Esophagus squamous epithelium (tissue), 5 donors: ENCODE measurements at regions not wholly inside any gene's neighbourhood (a gene's known extent, or its start where the extent isn't known, plus 50 kb on each side); places are given as distances from the start of the nearest gene placed in this dataset.
"Not testable (repeated sequence)": the region's sequence is repeated elsewhere in the genome, so short reads cannot be mapped to it uniquely, and the experiment has no call there.

Experiments
- DNase-seq: peaks from one replicate; lab custom pipeline; 2025; lab: John Stamatoyannopoulos, UW
- H3K27ac ChIP-seq, 4 donors: fragments of 200-600 bp; sonication (generic); one replicate each; pipeline ENCODE4 v1.5.1; 2016 to 2019; ENCODE audit warnings: mild to moderate bottlenecking in 1 of 4
- H3K27me3 ChIP-seq, 4 donors: fragments of 200-600 bp; sonication (generic); 1 replicate in 3 of 4; 2 replicates in 1 of 4; pipeline versions ENCODE4 v1.5.1 to v1.6.0; 2017 to 2021; ENCODE audit warnings: antibody characterized with exemption in 1 of 4
- H3K36me3 ChIP-seq, 3 donors: fragments of 200-600 bp; sonication (generic); one replicate each; pipeline ENCODE4 v1.5.1; 2016 to 2019
- H3K4me1 ChIP-seq, 3 donors: fragments of 200-600 bp; sonication (generic); one replicate each; pipeline ENCODE4 v1.5.1; 2017 to 2019
- H3K4me3 ChIP-seq, 4 donors: fragments of 200-600 bp; sonication (generic); 1 replicate in 3 of 4; 2 replicates in 1 of 4; pipeline ENCODE4 v1.5.1; 2016 to 2019; ENCODE audit warnings: mild to moderate bottlenecking in 2 of 4, moderate library complexity in 1 of 4
- H3K9me3 ChIP-seq, 3 donors: fragments of 200-600 bp; sonication (generic); one replicate each; pipeline ENCODE4 v1.5.1; 2016 to 2019
- POLR2A ChIP-seq, 4 donors: fragments of 450-650 bp; IDR thresholded peaks; one replicate each; pipeline ENCODE4 v1.6.1; 2017; ENCODE audit warnings: antibody characterized with exemption in 4 of 4, mild to moderate bottlenecking in 4 of 4, moderate library complexity in 3 of 4
- WGBS, 2 donors: methylation state at CpG; one replicate each; pipeline ENCODE4 v1.1.5; 2018; 5-methylcytosine and 5-hydroxymethylcytosine counted together
- intact Hi-C: fragments of 100-400 bp; cut with DNase I; formaldehyde crosslinking; loops from one replicate; pipeline ENCODE4 v1.15.0; 2022
- TF ChIP-seq, protein P1 (sequence below), 6 experiments: fragments of 450-650 bp in 4 of 6; fragments of 200-600 bp in 2 of 6; sonication (generic) in 2 of 6; IDR thresholded peaks; one replicate each; pipeline ENCODE4 v1.5.1; 2016 to 2019; ENCODE audit warnings: antibody characterized with exemption in 6 of 6, mild to moderate bottlenecking in 4 of 6, moderate library complexity in 4 of 6
- donor health status: DM: yes; HTN: yes; CAD: no.

DNA sequence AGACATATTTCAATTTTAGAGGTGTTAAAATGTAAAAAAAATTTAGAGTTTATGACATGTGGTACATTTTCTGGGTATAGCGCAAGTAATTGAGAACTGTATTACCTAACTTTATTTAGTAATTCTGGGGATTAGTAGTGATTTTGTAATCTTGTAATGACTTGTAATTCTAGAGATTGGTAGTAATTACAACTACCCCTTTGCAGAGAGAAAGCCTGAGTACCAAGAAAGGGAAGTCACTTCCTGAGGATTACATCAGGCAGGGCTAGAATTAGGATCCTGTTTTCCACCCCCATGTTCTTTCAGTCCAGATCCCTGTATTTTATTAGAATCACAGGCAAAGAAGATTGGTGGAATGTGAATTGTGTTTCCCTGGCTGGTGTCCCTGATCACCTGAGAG, 274.9 kb downstream of the KCNRG start:
- no peak for DNase-seq
- TF ChIP-seq POLR2A (IDR thresholded peaks at IDR 0.05) = no peak
- TF ChIP-seq, protein P1, sequence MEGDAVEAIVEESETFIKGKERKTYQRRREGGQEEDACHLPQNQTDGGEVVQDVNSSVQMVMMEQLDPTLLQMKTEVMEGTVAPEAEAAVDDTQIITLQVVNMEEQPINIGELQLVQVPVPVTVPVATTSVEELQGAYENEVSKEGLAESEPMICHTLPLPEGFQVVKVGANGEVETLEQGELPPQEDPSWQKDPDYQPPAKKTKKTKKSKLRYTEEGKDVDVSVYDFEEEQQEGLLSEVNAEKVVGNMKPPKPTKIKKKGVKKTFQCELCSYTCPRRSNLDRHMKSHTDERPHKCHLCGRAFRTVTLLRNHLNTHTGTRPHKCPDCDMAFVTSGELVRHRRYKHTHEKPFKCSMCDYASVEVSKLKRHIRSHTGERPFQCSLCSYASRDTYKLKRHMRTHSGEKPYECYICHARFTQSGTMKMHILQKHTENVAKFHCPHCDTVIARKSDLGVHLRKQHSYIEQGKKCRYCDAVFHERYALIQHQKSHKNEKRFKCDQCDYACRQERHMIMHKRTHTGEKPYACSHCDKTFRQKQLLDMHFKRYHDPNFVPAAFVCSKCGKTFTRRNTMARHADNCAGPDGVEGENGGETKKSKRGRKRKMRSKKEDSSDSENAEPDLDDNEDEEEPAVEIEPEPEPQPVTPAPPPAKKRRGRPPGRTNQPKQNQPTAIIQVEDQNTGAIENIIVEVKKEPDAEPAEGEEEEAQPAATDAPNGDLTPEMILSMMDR (IDR thresholded peaks at IDR 0.05) = no peak
- intact Hi-C loops = no loop called here
- H3K9me3 ChIP-seq = peaks cover 0 to 4% (median 2%) of the 10 kb centered on the region in 3 donors
- no peaks in the 10 kb centered on the region for H3K36me3 ChIP-seq
- H3K4me1 ChIP-seq = no peaks in the 10 kb centered on the region
- H3K4me3 ChIP-seq = no peak overlapping the region
- 20 to 45% methylated on average over 1 of the region's 1 CpG for WGBS, 2 donors
- H3K27ac ChIP-seq = no peak overlapping the region
- H3K27me3 ChIP-seq = no peaks in the 10 kb centered on the region

DNA sequence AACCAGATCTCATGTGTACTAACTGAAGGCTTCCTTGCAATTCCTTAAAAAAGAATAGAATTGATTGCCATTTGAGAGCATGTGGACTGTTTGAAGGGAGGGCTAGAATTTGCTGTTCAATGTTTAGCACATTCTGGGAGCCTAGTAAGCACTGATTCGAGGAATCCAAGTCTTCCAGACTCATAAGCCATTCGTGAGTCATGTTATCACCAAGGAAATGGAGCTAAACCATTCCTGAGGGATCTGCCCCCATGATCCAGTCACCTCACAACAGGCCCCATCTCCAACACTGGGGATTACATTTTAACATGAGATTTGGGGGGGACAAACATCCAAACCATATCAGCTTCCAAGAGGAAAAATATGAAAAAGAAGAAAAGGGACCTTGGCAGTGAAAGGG, 276.4 kb downstream of the KCNRG start:
- 61 to 100% methylated on average over 2 of the region's 2 CpGs for WGBS, 2 donors
- intact Hi-C loops = no loop called here
- peaks cover 0 to 4% (median 2%) of the 10 kb centered on the region in 3 donors for H3K9me3 ChIP-seq
- H3K27ac ChIP-seq = no peak overlapping the region
- no peaks in the 10 kb centered on the region for H3K4me1 ChIP-seq
- no peak overlapping the region for H3K4me3 ChIP-seq
- H3K27me3 ChIP-seq = no peaks in the 10 kb centered on the region
- no peaks in the 10 kb centered on the region for H3K36me3 ChIP-seq
- TF ChIP-seq POLR2A (IDR thresholded peaks at IDR 0.05) = no peak
- no peak for DNase-seq

DNA sequence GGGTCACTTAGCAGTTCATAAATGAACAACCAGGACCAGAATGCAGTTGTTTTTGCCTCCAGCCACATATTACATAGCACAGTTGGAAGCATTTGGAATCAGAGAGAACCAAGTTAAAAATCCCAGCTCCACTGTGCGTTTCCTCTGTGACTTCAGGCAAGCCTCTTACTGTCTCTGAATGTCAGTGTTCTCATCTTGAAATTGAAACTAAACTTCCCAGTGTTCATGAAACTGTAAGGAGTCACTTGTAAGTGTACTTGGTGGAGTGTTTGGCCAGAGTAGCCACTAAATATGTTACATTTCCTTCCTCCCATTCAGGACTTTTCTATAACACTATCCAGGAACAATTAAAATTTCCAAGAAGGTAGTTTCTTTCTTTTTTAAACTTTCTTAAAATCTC, 276.8 kb downstream of the KCNRG start:
- intact Hi-C loops = no loop called here
- TF ChIP-seq, protein P1 (IDR thresholded peaks at IDR 0.05) = no peak
- TF ChIP-seq POLR2A (IDR thresholded peaks at IDR 0.05) = no peak
- Histone ChIP-seq H3K27ac (no peak overlapping the region), H3K27me3 (no peaks in the 10 kb centered on the region), H3K9me3 (peaks cover 0 to 4% (median 2%) of the 10 kb centered on the region in 3 donors), H3K36me3 (no peaks in the 10 kb centered on the region), H3K4me1 (no peaks in the 10 kb centered on the region), H3K4me3 (no peak overlapping the region)
- DNase-seq = no peak
- WGBS, 2 donors = 55 to 79% methylated on average over 1 of the region's 1 CpG

DNA sequence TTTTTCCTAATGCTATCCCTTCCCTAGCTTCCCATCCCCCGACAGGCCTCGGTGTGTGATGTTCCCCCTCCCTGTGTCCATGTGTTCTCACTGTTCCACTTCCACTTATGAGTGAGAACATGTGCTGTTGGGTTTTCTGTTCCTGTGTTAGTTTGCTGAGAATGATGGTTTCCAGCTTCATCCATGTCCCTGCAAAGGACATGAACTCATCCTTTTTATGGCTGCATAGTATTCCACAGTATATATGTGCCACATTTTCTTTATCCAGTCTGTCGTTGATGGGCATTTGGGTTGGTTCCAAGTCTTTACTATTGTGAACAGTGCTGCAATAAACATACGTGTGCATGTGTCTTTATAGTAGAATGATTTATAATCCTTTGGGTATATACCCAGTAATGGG, 279.2 kb downstream of the KCNRG start:
- H3K4me3 ChIP-seq, DNase-seq, intact Hi-C loops, H3K27me3 ChIP-seq, H3K9me3 ChIP-seq, H3K36me3 ChIP-seq, H3K27ac ChIP-seq: not testable (repeated sequence)
- WGBS, 2 donors = 79 to 87% methylated on average over 4 of the region's 4 CpGs
- peaks cover 0 to 14% (median 0%) of the 10 kb centered on the region in 3 donors for H3K4me1 ChIP-seq

DNA sequence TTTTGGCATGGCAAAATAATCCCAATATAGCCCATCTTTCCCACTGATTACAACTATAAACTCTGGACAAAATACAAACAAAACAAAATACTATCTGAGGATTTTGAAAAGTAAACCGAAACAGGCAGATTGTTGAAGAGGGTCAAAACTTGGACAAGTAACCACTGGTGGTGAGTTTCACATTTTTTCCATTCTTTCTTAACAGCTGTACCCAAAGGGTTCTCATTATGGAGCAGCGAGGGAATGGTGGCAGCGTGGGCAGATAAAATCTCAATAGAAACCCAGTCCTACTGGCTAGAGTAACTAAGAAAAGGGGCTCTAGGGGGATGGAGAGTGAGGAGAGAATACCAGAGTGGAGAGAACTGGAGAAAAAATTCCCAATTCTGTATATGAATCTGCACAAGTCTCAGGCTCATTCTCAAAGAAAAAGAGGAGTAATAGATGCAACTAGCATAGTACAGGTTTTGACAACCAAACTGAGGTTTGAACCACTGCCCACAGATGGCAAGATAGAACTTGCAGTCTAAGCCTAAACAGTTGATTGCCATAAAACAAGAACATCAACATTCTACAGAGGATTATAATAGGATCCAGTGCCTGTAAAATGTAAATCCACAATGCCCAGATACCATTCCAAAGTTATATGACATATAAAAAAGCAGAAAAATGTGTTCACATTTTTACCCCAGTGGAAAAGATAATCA, 284.5 kb downstream of the KCNRG start:
- intact Hi-C loops = no loop called here
- DNase-seq = no peak
- WGBS, 2 donors = 76 to 87% methylated on average over 3 of the region's 3 CpGs
- no peaks in the 10 kb centered on the region for H3K36me3 ChIP-seq
- no peaks in the 10 kb centered on the region for H3K27me3 ChIP-seq
- peaks cover 0 to 30% (median 0%) of the 10 kb centered on the region in 3 donors for H3K4me1 ChIP-seq
- no peak for TF ChIP-seq POLR2A (IDR thresholded peaks at IDR 0.05)
- TF ChIP-seq, protein P1 (IDR thresholded peaks at IDR 0.05) = no peak
- H3K9me3 ChIP-seq = no peaks in the 10 kb centered on the region
- H3K4me3 ChIP-seq = no peak overlapping the region
- H3K27ac ChIP-seq = no peak overlapping the region

DNA sequence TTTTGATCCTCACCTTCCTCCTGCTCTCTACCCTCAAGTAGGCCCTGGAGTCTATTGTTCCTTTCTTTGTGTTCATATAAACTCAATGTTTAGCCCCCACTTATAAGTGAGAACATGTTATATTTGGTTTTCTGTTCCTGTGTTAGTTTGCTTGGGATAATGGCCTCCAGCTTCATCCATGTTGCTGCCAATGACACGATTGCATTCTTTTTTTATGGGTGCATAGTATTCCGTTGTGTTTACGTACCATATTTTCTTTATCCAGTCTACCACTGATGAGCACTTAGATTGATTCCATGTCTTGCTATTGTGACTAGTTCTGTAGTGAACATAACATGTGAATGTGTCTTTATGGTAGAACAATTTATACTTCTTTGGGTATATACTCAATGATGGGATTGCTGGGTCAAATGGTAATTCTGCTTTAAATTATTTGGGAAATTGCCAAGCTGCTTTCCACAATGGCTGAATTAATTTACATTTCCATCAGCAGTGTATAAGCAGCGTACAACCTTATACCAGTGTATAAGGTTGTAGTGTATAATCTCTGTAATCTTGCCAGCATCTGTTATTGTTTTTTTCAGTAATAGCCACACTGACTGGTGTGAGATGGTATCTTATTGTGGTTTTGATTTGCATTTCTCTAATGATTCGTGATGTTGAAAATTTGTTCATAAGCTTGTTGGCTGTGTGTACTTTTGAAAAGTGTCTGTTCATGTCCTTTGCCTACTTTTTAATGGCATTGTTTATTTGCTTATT, 288.9 kb downstream of the KCNRG start:
- TF ChIP-seq POLR2A (IDR thresholded peaks at IDR 0.05) = no peak
- TF ChIP-seq, protein P1 (IDR thresholded peaks at IDR 0.05) = no peak
- intact Hi-C loops = no loop called here
- DNase-seq = no peak
- 71 to 89% methylated on average over 5 of the region's 5 CpGs for WGBS, 2 donors
- no peaks in the 10 kb centered on the region for H3K9me3 ChIP-seq
- no peak overlapping the region for H3K4me3 ChIP-seq
- H3K27me3 ChIP-seq = no peaks in the 10 kb centered on the region
- H3K4me1 ChIP-seq = peaks cover 0 to 28% (median 3%) of the 10 kb centered on the region in 3 donors
- H3K36me3 ChIP-seq = no peaks in the 10 kb centered on the region
- no peak overlapping the region for H3K27ac ChIP-seq
